CD4-positive, alpha-beta memory T cell (primary cell): ENCODE measurements at regions not wholly inside any gene's neighbourhood (a gene's known extent, or its start where the extent isn't known, plus 50 kb on each side); places are given as distances from the start of the nearest gene placed in this dataset.

ENCODE experiments used
- CTCF ChIA-PET: fragments of 350-600 bp; sonication (Branson Sonifier 250); formaldehyde crosslinking; loops from one replicate; lab custom pipeline; 2021; ENCODE audit warnings: inconsistent platforms; ENCODE audit not compliant: partially characterized antibody; lab: Charles Lee
- POLR2A ChIA-PET: fragments of 350-600 bp; sonication (Branson Sonifier 250); formaldehyde crosslinking; loops from one replicate; lab custom pipeline; 2021; ENCODE audit not compliant: partially characterized antibody; lab: Charles Lee
- DNase-seq, 5 donors: peaks; one replicate each; pipeline versions ENCODE4 v3.0.0 to v3.0.0-alpha.2; 2020 to 2022; ENCODE audit warnings: mixed read lengths in 1 of 5
- H3K27ac ChIP-seq: one replicate; pipeline ENCODE4 v1.7.0; 2013; ENCODE audit warnings: low read depth, low read length
- H3K27me3 ChIP-seq: 2 replicates; pipeline ENCODE4 v1.7.0; 2013; ENCODE audit warnings: mild to moderate bottlenecking, low read length, moderate library complexity; ENCODE audit not compliant: insufficient read depth
- H3K36me3 ChIP-seq: 2 replicates; pipeline ENCODE4 v1.7.0; 2013; ENCODE audit warnings: mild to moderate bottlenecking, low read length, moderate library complexity; ENCODE audit not compliant: insufficient read depth
- H3K4me1 ChIP-seq: 2 replicates; pipeline ENCODE4 v1.7.0; 2013; ENCODE audit warnings: mild to moderate bottlenecking, low read length, moderate library complexity; ENCODE audit not compliant: insufficient read depth
- H3K4me3 ChIP-seq, 2 donors: one replicate each; pipeline ENCODE4 v1.7.0; 2013; ENCODE audit warnings: low read length in 2 of 2, mild to moderate bottlenecking in 1 of 2
- H3K9me3 ChIP-seq, 2 donors: one replicate each; pipeline ENCODE4 v1.7.0; 2013; ENCODE audit warnings: low read length in 2 of 2, control low read depth in 1 of 2; ENCODE audit not compliant: control insufficient read depth in 1 of 2
- H3K27ac Mint-ChIP-seq, 7 donors: one replicate each; pipeline ENCODE4 v1.8.0; 2020 to 2021; ENCODE audit warnings: mixed read lengths in 7 of 7, mild to moderate bottlenecking in 6 of 7, inconsistent platforms in 3 of 7, moderate library complexity in 3 of 7
- H3K27me3 Mint-ChIP-seq, 2 donors: one replicate each; pipeline ENCODE4 v1.8.0; 2020 to 2021; ENCODE audit warnings: mixed read lengths in 2 of 2
- H3K36me3 Mint-ChIP-seq, 2 donors: one replicate each; pipeline ENCODE4 v1.8.0; 2020 to 2021; ENCODE audit warnings: mixed read lengths in 2 of 2, inconsistent platforms in 1 of 2, mild to moderate bottlenecking in 1 of 2
- H3K4me1 Mint-ChIP-seq, 4 donors: one replicate each; pipeline ENCODE4 v1.8.0; 2020 to 2021; ENCODE audit warnings: mixed read lengths in 4 of 4, mild to moderate bottlenecking in 1 of 4
- H3K4me3 Mint-ChIP-seq, 8 donors: one replicate each; pipeline ENCODE4 v1.8.0; 2020 to 2021; ENCODE audit warnings: mixed read lengths in 8 of 8, mild to moderate bottlenecking in 7 of 8, moderate library complexity in 6 of 8, inconsistent platforms in 3 of 8
- H3K9me3 Mint-ChIP-seq, 8 donors: one replicate each; pipeline ENCODE4 v1.8.0; 2020 to 2021; ENCODE audit warnings: mixed read lengths in 8 of 8, mild to moderate bottlenecking in 5 of 8, inconsistent platforms in 3 of 8, moderate library complexity in 1 of 8
- intact Hi-C: fragments of 100-400 bp; cut with micrococcal nuclease; formaldehyde crosslinking; loops from one replicate; pipeline ENCODE4 v1.15.1; 2023

- Histone ChIP-seq H3K9me3 (no peaks in the 10 kb centered on the region), H3K27me3 (no peaks in the 10 kb centered on the region), H3K27ac (no peak overlapping the region), H3K36me3 (no peaks in the 10 kb centered on the region), H3K4me1 (no peaks in the 10 kb centered on the region), H3K4me3 (no peak overlapping the region)
- no peak for DNase-seq
- Mint-ChIP-seq H3K36me3 (no peaks in the 10 kb centered on the region), H3K9me3 (peaks cover 0 to 4% (median 0%) of the 10 kb centered on the region in 8 donors), H3K4me3 (no peak overlapping the region), H3K27me3 (no peaks in the 10 kb centered on the region), H3K27ac (no peak overlapping the region), H3K4me1 (no peaks in the 10 kb centered on the region)
- intact Hi-C loops = no loop called here
- ChIA-PET CTCF (no interaction called here), POLR2A (no interaction called here)
Observed at GRCh38 chr3:161770484-161771386, 274.1 kb downstream of the OTOL1 start.

GRCh38 chr3:161781381-161781780, 284.8 kb downstream of the OTOL1 start:
- POLR2A ChIA-PET = no interaction called here
- H3K27ac Mint-ChIP-seq = no peak overlapping the region

GRCh38 chr3:161793194-161793930, 296.8 kb downstream of the OTOL1 start:
- H3K4me3 ChIP-seq = no peak overlapping the region
- no peaks in the 10 kb centered on the region for H3K4me1 ChIP-seq
- Mint-ChIP-seq H3K4me3 (no peak overlapping the region), H3K27me3 (no peaks in the 10 kb centered on the region), H3K36me3 (no peaks in the 10 kb centered on the region), H3K27ac (no peak overlapping the region), H3K9me3 (peaks cover 0 to 8% (median 3%) of the 10 kb centered on the region in 8 donors), H3K4me1 (no peaks in the 10 kb centered on the region)
- ChIA-PET CTCF (no interaction called here), POLR2A (no interaction called here)
- DNase-seq = no peak
- H3K27ac ChIP-seq = no peak overlapping the region
- intact Hi-C loops = no loop called here
- no peaks in the 10 kb centered on the region for H3K9me3 ChIP-seq
- no peaks in the 10 kb centered on the region for H3K36me3 ChIP-seq
- no peaks in the 10 kb centered on the region for H3K27me3 ChIP-seq

More at GRCh38 chr3:161781381-161781780, 284.8 kb downstream of the OTOL1 start:
- Histone ChIP-seq H3K4me3 (no peak overlapping the region), H3K27me3 (no peaks in the 10 kb centered on the region), H3K4me1 (no peaks in the 10 kb centered on the region), H3K27ac (no peak overlapping the region), H3K9me3 (no peaks in the 10 kb centered on the region), H3K36me3 (no peaks in the 10 kb centered on the region)
- Mint-ChIP-seq H3K9me3 (peaks cover 0 to 16% (median under 1%) of the 10 kb centered on the region in 8 donors), H3K27me3 (no peaks in the 10 kb centered on the region), H3K4me1 (peaks cover 0 to 1% (median 0%) of the 10 kb centered on the region in 4 donors), H3K36me3 (no peaks in the 10 kb centered on the region), H3K4me3 (no peak overlapping the region)
- intact Hi-C loops = no loop called here
- CTCF ChIA-PET = no interaction called here
- no peak for DNase-seq

GRCh38 chr3:161794551-161794950, 297.9 kb downstream of the OTOL1 start:
- CTCF ChIA-PET = no interaction called here
- no peak overlapping the region for H3K27ac Mint-ChIP-seq
- POLR2A ChIA-PET = no interaction called here
- no peaks in the 10 kb centered on the region for H3K36me3 ChIP-seq
- peaks cover under 1 to 6% (median 3%) of the 10 kb centered on the region in 8 donors for H3K9me3 Mint-ChIP-seq
- H3K4me1 ChIP-seq = no peaks in the 10 kb centered on the region
- no peaks in the 10 kb centered on the region for H3K27me3 Mint-ChIP-seq
- H3K27ac ChIP-seq = no peak overlapping the region
- no peak overlapping the region for H3K4me3 ChIP-seq
- intact Hi-C loops = no loop called here
- no peak for DNase-seq
- H3K9me3 ChIP-seq = no peaks in the 10 kb centered on the region
- no peak overlapping the region for H3K4me3 Mint-ChIP-seq
- H3K36me3 Mint-ChIP-seq = no peaks in the 10 kb centered on the region
- H3K4me1 Mint-ChIP-seq = no peaks in the 10 kb centered on the region
- no peaks in the 10 kb centered on the region for H3K27me3 ChIP-seq

GRCh38 chr3:161796312-161796711, 299.7 kb downstream of the OTOL1 start:
- intact Hi-C loops = no loop called here
- Mint-ChIP-seq H3K27me3 (no peaks in the 10 kb centered on the region), H3K4me1 (no peaks in the 10 kb centered on the region), H3K4me3 (no peak overlapping the region), H3K9me3 (peaks cover under 1 to 7% (median 5%) of the 10 kb centered on the region in 8 donors), H3K27ac (no peak overlapping the region), H3K36me3 (no peaks in the 10 kb centered on the region)
- H3K9me3 ChIP-seq = no peaks in the 10 kb centered on the region
- H3K4me1 ChIP-seq = no peaks in the 10 kb centered on the region
- POLR2A ChIA-PET = no interaction called here
- CTCF ChIA-PET = no interaction called here
- no peak for DNase-seq
- H3K4me3 ChIP-seq = no peak overlapping the region
- H3K27me3 ChIP-seq = no peaks in the 10 kb centered on the region
- no peaks in the 10 kb centered on the region for H3K36me3 ChIP-seq
- no peak overlapping the region for H3K27ac ChIP-seq

GRCh38 chr3:161796780-161797179, 300.2 kb downstream of the OTOL1 start:
- Histone ChIP-seq H3K9me3 (no peaks in the 10 kb centered on the region), H3K4me3 (no peak overlapping the region), H3K27ac (no peak overlapping the region), H3K36me3 (no peaks in the 10 kb centered on the region), H3K4me1 (no peaks in the 10 kb centered on the region), H3K27me3 (no peaks in the 10 kb centered on the region)
- no peak overlapping the region for H3K27ac Mint-ChIP-seq
- no peak overlapping the region for H3K4me3 Mint-ChIP-seq
- no peaks in the 10 kb centered on the region for H3K36me3 Mint-ChIP-seq
- no peak for DNase-seq
- H3K9me3 Mint-ChIP-seq = peaks cover 3 to 9% (median 5%) of the 10 kb centered on the region in 8 donors
- ChIA-PET POLR2A (no interaction called here), CTCF (no interaction called here)
- intact Hi-C loops = no loop called here
- H3K27me3 Mint-ChIP-seq = no peaks in the 10 kb centered on the region
- no peaks in the 10 kb centered on the region for H3K4me1 Mint-ChIP-seq

GRCh38 chr3:161798016-161798415, 301.4 kb downstream of the OTOL1 start:
- Histone ChIP-seq H3K4me3 (no peak overlapping the region), H3K4me1 (no peaks in the 10 kb centered on the region), H3K27ac (no peak overlapping the region), H3K9me3 (no peaks in the 10 kb centered on the region), H3K36me3 (no peaks in the 10 kb centered on the region), H3K27me3 (no peaks in the 10 kb centered on the region)
- peaks cover 3 to 10% (median 6%) of the 10 kb centered on the region in 8 donors for H3K9me3 Mint-ChIP-seq
- intact Hi-C loops = no loop called here
- no peak for DNase-seq
- POLR2A ChIA-PET = no interaction called here
- H3K36me3 Mint-ChIP-seq = no peaks in the 10 kb centered on the region
- no peak overlapping the region for H3K4me3 Mint-ChIP-seq
- no peaks in the 10 kb centered on the region for H3K27me3 Mint-ChIP-seq
- H3K4me1 Mint-ChIP-seq = no peaks in the 10 kb centered on the region
- CTCF ChIA-PET = no interaction called here
- no peak overlapping the region for H3K27ac Mint-ChIP-seq
